Upper lobe of right lung (tissue), 1 donor: ENCODE measurements at regions not wholly inside any gene's neighbourhood (a gene's known extent, or its start where the extent isn't known, plus 50 kb on each side); places are given as distances from the start of the nearest gene placed in this dataset.
"Not testable (repeated sequence)": the region's sequence is repeated elsewhere in the genome, so short reads cannot be mapped to it uniquely, and the experiment has no call there.

ENCODE experiments used
- ATAC-seq: fragments of 200-7000 bp; cut with Tn5 transposase; one replicate; pipeline ENCODE4 v1.9.1; 2020; ENCODE audit warnings: mild to moderate bottlenecking, moderate library complexity
- DNase-seq: peaks from one replicate; pipeline ENCODE4 v3.0.0-alpha.2; 2020
- H3K27ac ChIP-seq: fragments of 200-600 bp; one replicate; pipeline ENCODE4 v1.8.0; 2022
- H3K27me3 ChIP-seq: fragments of 200-600 bp; one replicate; pipeline ENCODE4 v1.8.0; 2022; ENCODE audit warnings: mild to moderate bottlenecking
- H3K36me3 ChIP-seq: fragments of 200-600 bp; one replicate; pipeline ENCODE4 v1.8.0; 2022
- H3K4me1 ChIP-seq: fragments of 200-600 bp; one replicate; pipeline ENCODE4 v1.8.0; 2022
- H3K4me3 ChIP-seq: fragments of 200-600 bp; one replicate; pipeline ENCODE4 v1.8.0; 2022; ENCODE audit warnings: mild to moderate bottlenecking
- H3K9me3 ChIP-seq: fragments of 200-600 bp; one replicate; pipeline ENCODE4 v1.8.0; 2022
- intact Hi-C: fragments of 100-400 bp; cut with DNase I; formaldehyde crosslinking; loops from one replicate; pipeline ENCODE4 v1.11.0; 2022
- TF ChIP-seq, protein P1 (sequence below): fragments of 200-600 bp; IDR thresholded peaks from one replicate; pipeline ENCODE4 v1.8.0; 2022; ENCODE audit warnings: antibody characterized with exemption
- donor health status: DM: no; HTN: yes; CAD: no; lungs with severe emphysema.

DNA sequence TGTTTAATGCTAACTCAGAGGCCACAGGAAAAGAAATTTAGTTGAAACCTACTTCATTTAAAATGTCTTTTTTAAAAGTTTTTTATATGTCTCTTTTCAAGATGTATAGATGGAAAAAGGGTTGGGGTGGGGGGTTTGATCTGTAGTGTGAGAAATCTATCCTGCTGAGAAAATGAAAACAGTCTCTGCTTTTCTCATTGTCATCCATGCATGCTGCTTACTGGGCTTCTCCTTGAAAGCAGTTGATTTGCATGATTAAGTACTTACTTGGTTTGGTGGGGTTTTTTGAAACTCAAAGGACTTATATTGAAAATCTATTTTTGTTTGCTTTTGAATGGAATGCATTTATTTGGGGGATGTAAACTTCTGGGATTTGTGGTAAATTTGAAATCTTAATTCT lies 313.6 kb upstream of the DKK2 start:
- intact Hi-C loops = no loop called here
- Histone ChIP-seq H3K36me3 (no peaks in the 10 kb centered on the region), H3K9me3 (no peaks in the 10 kb centered on the region), H3K27me3 (no peaks in the 10 kb centered on the region), H3K27ac (no peak overlapping the region), H3K4me3 (no peak overlapping the region), H3K4me1 (no peaks in the 10 kb centered on the region)
- no peak for DNase-seq
- TF ChIP-seq, protein P1, sequence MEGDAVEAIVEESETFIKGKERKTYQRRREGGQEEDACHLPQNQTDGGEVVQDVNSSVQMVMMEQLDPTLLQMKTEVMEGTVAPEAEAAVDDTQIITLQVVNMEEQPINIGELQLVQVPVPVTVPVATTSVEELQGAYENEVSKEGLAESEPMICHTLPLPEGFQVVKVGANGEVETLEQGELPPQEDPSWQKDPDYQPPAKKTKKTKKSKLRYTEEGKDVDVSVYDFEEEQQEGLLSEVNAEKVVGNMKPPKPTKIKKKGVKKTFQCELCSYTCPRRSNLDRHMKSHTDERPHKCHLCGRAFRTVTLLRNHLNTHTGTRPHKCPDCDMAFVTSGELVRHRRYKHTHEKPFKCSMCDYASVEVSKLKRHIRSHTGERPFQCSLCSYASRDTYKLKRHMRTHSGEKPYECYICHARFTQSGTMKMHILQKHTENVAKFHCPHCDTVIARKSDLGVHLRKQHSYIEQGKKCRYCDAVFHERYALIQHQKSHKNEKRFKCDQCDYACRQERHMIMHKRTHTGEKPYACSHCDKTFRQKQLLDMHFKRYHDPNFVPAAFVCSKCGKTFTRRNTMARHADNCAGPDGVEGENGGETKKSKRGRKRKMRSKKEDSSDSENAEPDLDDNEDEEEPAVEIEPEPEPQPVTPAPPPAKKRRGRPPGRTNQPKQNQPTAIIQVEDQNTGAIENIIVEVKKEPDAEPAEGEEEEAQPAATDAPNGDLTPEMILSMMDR = no peak
- no peak for ATAC-seq

DNA sequence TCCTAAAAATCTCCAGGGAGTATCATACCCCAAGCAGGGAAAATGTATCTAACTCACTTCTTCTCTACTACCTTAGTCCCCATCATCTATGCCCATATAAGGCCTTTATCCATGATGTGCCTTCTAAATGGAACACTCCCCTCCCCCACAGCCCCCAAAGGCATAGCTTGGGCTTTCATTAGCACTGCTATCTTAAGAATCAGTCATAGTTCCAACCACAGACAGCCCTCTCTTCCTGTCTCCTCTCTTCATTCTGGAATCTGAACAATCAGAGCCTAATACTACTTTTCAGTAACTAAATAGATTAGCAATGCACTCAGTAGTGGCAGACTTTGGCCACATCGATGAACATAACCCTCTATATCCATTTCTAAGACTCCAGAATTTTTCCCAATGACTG lies 313.2 kb upstream of the DKK2 start:
- H3K36me3 ChIP-seq = no peaks in the 10 kb centered on the region
- no peak overlapping the region for H3K27ac ChIP-seq
- no peaks in the 10 kb centered on the region for H3K9me3 ChIP-seq
- no peak overlapping the region for H3K4me3 ChIP-seq
- TF ChIP-seq, protein P1 = no peak
- DNase-seq = no peak
- no peak for ATAC-seq
- no peaks in the 10 kb centered on the region for H3K27me3 ChIP-seq
- no peaks in the 10 kb centered on the region for H3K4me1 ChIP-seq
- intact Hi-C loops = no loop called here

DNA sequence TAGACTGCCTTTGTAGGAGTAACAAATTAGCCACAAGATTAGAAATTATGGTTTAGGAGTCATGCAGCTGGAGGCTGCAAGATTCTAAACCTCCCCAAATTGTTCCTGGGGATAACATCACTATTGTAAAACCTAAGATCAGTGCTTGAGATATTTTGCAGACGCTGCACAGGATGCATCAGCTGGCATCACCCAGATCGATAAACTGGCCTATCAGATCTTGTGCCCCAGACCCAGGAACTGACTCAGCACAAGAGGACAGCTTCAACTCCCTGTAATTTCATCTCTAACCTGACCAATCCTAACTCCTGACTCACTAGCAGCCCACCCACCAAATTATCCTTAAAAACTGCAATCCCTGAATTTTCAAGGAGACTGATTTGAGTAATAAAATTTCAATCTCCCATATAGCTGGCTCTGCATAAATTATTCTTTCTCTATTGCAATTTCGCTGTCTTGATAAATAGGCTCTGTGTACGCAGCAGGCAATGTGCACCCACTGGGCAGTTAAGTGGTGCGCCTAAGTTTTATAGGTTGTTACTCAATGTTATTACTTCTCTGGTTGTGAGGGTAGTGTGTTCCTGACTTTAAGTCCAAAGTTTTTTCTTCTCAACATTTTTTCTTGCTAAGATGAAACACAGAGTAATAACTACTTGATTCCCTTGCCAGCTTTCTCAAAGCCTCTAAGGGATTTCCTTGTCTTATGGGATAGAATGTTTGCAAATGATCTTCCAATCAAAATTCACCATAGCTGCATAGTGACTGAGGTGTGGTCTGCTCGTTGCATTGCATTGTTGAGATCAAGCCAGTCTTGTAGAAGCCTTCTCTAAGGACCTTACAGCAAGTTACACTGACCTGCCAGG lies 312.3 kb upstream of the DKK2 start:
- Histone ChIP-seq H3K27me3 (no peaks in the 10 kb centered on the region), H3K27ac (no peak overlapping the region), H3K36me3 (no peaks in the 10 kb centered on the region), H3K4me3 (no peak overlapping the region), H3K9me3 (no peaks in the 10 kb centered on the region), H3K4me1 (no peaks in the 10 kb centered on the region)
- intact Hi-C loops = no loop called here
- DNase-seq = no peak
- TF ChIP-seq, protein P1 = no peak
- no peak for ATAC-seq

DNA sequence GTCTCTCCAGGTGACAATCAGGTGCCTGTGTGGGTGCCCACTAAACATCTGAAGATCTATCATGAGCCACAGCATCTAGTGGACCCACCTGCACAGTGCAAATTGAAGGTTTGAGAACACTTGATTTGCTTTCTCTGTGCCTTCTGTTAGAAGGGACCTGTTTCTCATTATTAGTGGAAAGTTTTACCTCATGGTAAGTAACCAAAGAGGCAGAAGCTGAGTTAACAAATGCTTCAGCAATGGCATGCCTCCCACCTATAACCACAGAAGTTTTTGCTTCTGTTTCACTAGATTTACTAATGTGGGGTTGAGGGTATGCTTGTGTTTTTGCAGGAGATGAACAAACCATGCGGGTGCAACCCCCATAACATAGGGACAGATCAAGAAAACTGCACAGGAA lies 297.4 kb upstream of the DKK2 start:
- no peaks in the 10 kb centered on the region for H3K9me3 ChIP-seq
- no peaks in the 10 kb centered on the region for H3K4me1 ChIP-seq
- H3K4me3 ChIP-seq = no peak overlapping the region
- H3K27me3 ChIP-seq = no peaks in the 10 kb centered on the region
- intact Hi-C loops = no loop called here
- DNase-seq = no peak
- ATAC-seq = no peak
- H3K27ac ChIP-seq = no peak overlapping the region
- H3K36me3 ChIP-seq = no peaks in the 10 kb centered on the region
- TF ChIP-seq, protein P1 = no peak

DNA sequence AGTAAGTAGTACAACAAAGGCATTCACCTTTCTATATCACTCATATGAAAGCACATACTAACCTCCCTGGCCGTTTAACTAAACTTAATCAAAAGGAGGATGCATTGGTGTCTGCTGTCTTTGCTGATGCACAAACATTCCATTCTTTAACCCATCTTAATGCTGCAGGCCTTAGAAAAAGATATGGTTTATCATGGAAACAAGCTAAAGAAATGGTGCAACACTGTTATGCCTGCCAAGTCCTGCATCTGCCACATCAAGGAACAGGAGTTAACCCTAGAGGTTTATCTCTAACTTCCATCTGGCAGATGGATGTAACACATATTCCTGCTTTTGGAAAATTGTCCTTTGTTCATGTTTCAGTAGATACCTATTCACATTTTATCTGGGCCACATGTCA lies 296.5 kb upstream of the DKK2 start:
- H3K4me1 ChIP-seq, ATAC-seq, H3K27ac ChIP-seq, DNase-seq, H3K4me3 ChIP-seq, H3K36me3 ChIP-seq, H3K9me3 ChIP-seq, intact Hi-C loops, H3K27me3 ChIP-seq: not testable (repeated sequence)

DNA sequence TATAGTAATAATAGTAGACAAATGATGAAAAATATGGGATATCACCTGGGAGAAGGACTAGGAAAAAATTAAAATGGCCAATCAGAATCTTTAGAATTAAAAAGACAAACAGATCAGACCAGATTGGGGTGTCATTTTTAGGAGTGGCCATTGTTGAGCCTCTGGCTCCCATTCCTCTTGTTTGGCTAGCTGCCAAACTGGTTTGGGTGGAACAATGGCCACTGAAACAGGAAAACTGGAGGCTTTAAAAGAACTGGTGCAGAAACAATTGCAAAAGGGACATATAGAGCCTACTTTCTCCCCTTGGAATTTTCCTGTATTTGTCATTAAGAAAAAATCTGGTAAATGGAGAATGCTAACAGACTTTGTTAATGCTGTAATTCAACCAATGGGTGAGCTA lies 294.8 kb upstream of the DKK2 start:
- TF ChIP-seq, protein P1 = no peak
- ATAC-seq = no peak
- intact Hi-C loops = no loop called here

More for the DNA sequence above, 294.8 kb upstream of the DKK2 start:
- no peak for DNase-seq
- Histone ChIP-seq H3K4me3 (no peak overlapping the region), H3K27ac (no peak overlapping the region), H3K9me3 (peaks cover 3% of the 10 kb centered on the region), H3K36me3 (no peaks in the 10 kb centered on the region), H3K27me3 (no peaks in the 10 kb centered on the region), H3K4me1 (no peaks in the 10 kb centered on the region)
